AG08395 (cell line): ENCODE measurements at regions not wholly inside any gene's neighbourhood (a gene's known extent, or its start where the extent isn't known, plus 50 kb on each side); places are given as distances from the start of the nearest gene placed in this dataset.
"Not testable (repeated sequence)": the region's sequence is repeated elsewhere in the genome, so short reads cannot be mapped to it uniquely, and the experiment has no call there.

ENCODE experiments used
- DNase-seq: peaks from one replicate; pipeline ENCODE4 v3.0.0; 2012; ENCODE audit warnings: mixed read lengths, low spot score

GRCh38 chr3:36656873-36657272 is 107.5 kb downstream of the DCLK3 start:
- no peak for DNase-seq

GRCh38 chr3:36653095-36653494 is 111.3 kb downstream of the DCLK3 start:
- peak; percentile 27 for DNase-seq

GRCh38 chr3:36652104-36652503 is 112.2 kb downstream of the DCLK3 start:
- DNase-seq, result no peak

GRCh38 chr3:36650271-36650671 is 114.1 kb downstream of the DCLK3 start:
- DNase-seq, result peak; percentile 24

GRCh38 chr3:36649125-36649524 is 115.2 kb downstream of the DCLK3 start:
- DNase-seq, result no peak

GRCh38 chr3:36648241-36649034 is 115.9 kb downstream of the DCLK3 start:
- peak; percentile 81 for DNase-seq

- no peak for DNase-seq
Measured at GRCh38 chr3:36647423-36647853, 116.9 kb downstream of the DCLK3 start.

- DNase-seq, result no peak
Measured at GRCh38 chr3:36643192-36643591, 121.2 kb downstream of the DCLK3 start.

- DNase-seq, result no peak
Measured at GRCh38 chr3:36635731-36636130, 128.6 kb downstream of the DCLK3 start.

- DNase-seq, result not testable (repeated sequence)
Measured at GRCh38 chr3:36633897-36634296, 130.5 kb downstream of the DCLK3 start.

GRCh38 chr3:36633060-36633459 is 131.3 kb downstream of the DCLK3 start:
- no peak for DNase-seq

GRCh38 chr3:36631549-36631948 is 132.8 kb downstream of the DCLK3 start:
- DNase-seq, result no peak

- no peak for DNase-seq
Measured at GRCh38 chr3:36615861-36616260, 148.5 kb downstream of the DCLK3 start.

- DNase-seq, result no peak
Measured at GRCh38 chr3:36606871-36607765, 157.2 kb downstream of the DCLK3 start.

- DNase-seq, result no peak
Measured at GRCh38 chr3:36603423-36603822, 160.9 kb downstream of the DCLK3 start.

- DNase-seq, result no peak
Measured at GRCh38 chr3:36600404-36600803, 163.9 kb downstream of the DCLK3 start.
